Activated naive CD4-positive, alpha-beta T cell (primary cell): ENCODE measurements at regions not wholly inside any gene's neighbourhood (a gene's known extent, or its start where the extent isn't known, plus 50 kb on each side); places are given as distances from the start of the nearest gene placed in this dataset.
"Not testable (repeated sequence)": the region's sequence is repeated elsewhere in the genome, so short reads cannot be mapped to it uniquely, and the experiment has no call there.

Source experiments
- DNase-seq, 4 experiments: peaks; one replicate each; lab custom pipeline; 2025; lab: John Stamatoyannopoulos, UW

- no peak for DNase-seq
These were observed 174.5 kb downstream of the CD83 start for GRCh38 chr6:14292119-14292518.

GRCh38 chr6:14294270-14294951 is 176.8 kb downstream of the CD83 start:
- no peak for DNase-seq

- DNase-seq, result not testable (repeated sequence)
These were observed 179.1 kb downstream of the CD83 start for GRCh38 chr6:14296698-14297097.

GRCh38 chr6:14297118-14297517 is 179.5 kb downstream of the CD83 start:
- DNase-seq, result not testable (repeated sequence)

GRCh38 chr6:14300189-14300588 is 182.6 kb downstream of the CD83 start:
- DNase-seq, result not testable (repeated sequence)

GRCh38 chr6:14300721-14301120 is 183.1 kb downstream of the CD83 start:
- DNase-seq, result not testable (repeated sequence)

GRCh38 chr6:14301477-14301876 is 183.9 kb downstream of the CD83 start:
- DNase-seq, result not testable (repeated sequence)

GRCh38 chr6:14305131-14305530 is 187.6 kb downstream of the CD83 start:
- DNase-seq, result no peak

GRCh38 chr6:14305624-14306023 is 188.1 kb downstream of the CD83 start:
- DNase-seq, result no peak

- no peak for DNase-seq
These were observed 188.8 kb downstream of the CD83 start for GRCh38 chr6:14306151-14306906.

GRCh38 chr6:14309516-14309915 is 191.9 kb downstream of the CD83 start:
- no peak for DNase-seq

GRCh38 chr6:14309951-14310445 is 192.4 kb downstream of the CD83 start:
- DNase-seq, result no peak

- DNase-seq, result no peak
These were observed 193.4 kb downstream of the CD83 start for GRCh38 chr6:14310960-14311359.

GRCh38 chr6:14312587-14312986 is 195.0 kb downstream of the CD83 start:
- no peak for DNase-seq

GRCh38 chr6:14313248-14313647 is 195.7 kb downstream of the CD83 start:
- DNase-seq, result no peak

- DNase-seq, result no peak
These were observed 197.8 kb downstream of the CD83 start for GRCh38 chr6:14315353-14315752.

- DNase-seq, result no peak
These were observed 199.2 kb downstream of the CD83 start for GRCh38 chr6:14316651-14317386.

- no peak for DNase-seq
These were observed 199.9 kb downstream of the CD83 start for GRCh38 chr6:14317387-14317970.

GRCh38 chr6:14320332-14320731 is 202.8 kb downstream of the CD83 start:
- DNase-seq, result no peak

- DNase-seq, result no peak
These were observed 204.6 kb downstream of the CD83 start for GRCh38 chr6:14321992-14322772.

- no peak for DNase-seq
These were observed 205.3 kb downstream of the CD83 start for GRCh38 chr6:14322841-14323240.
